IPS-NIHi7 (cell line): ENCODE measurements at regions not wholly inside any gene's neighbourhood (a gene's known extent, or its start where the extent isn't known, plus 50 kb on each side); places are given as distances from the start of the nearest gene placed in this dataset.

Experiments used
- DNase-seq: peaks from one replicate; pipeline ENCODE4 v3.0.0; 2012; ENCODE audit warnings: mixed read lengths; ENCODE audit errors: extremely low spot score

- DNase-seq, result no peak
These were observed 136.8 kb downstream of the FOXD2 start for GRCh38 chr1:47574451-47575165.

- peak; percentile 54 for DNase-seq
These were observed 138.3 kb downstream of the FOXD2 start for GRCh38 chr1:47575855-47576757.

- no peak for DNase-seq
These were observed 138.9 kb downstream of the FOXD2 start for GRCh38 chr1:47576758-47577115.

- DNase-seq, result no peak
These were observed 139.6 kb downstream of the FOXD2 start for GRCh38 chr1:47577303-47578025.

GRCh38 chr1:47578026-47578720, 140.3 kb downstream of the FOXD2 start:
- no peak for DNase-seq

GRCh38 chr1:47578721-47579419, 141.0 kb downstream of the FOXD2 start:
- no peak for DNase-seq

- no peak for DNase-seq
These were observed 142.0 kb downstream of the FOXD2 start for GRCh38 chr1:47579809-47580208.

GRCh38 chr1:47580451-47580995, 142.7 kb downstream of the FOXD2 start:
- DNase-seq, result no peak

- no peak for DNase-seq
These were observed 145.2 kb downstream of the FOXD2 start for GRCh38 chr1:47582891-47583608.

- DNase-seq, result no peak
These were observed 146.4 kb downstream of the FOXD2 start for GRCh38 chr1:47584249-47584648.

- no peak for DNase-seq
These were observed 147.5 kb downstream of the FOXD2 start for GRCh38 chr1:47585141-47585902.

GRCh38 chr1:47587891-47588582, 150.2 kb downstream of the FOXD2 start:
- DNase-seq, result no peak

GRCh38 chr1:47590523-47591225, 152.8 kb downstream of the FOXD2 start:
- DNase-seq, result no peak

- no peak for DNase-seq
These were observed 154.0 kb downstream of the FOXD2 start for GRCh38 chr1:47591801-47592200.

GRCh38 chr1:47592296-47593012, 154.6 kb downstream of the FOXD2 start:
- DNase-seq, result no peak

GRCh38 chr1:47593013-47593568, 155.2 kb downstream of the FOXD2 start:
- DNase-seq, result no peak

GRCh38 chr1:47593598-47594285, 155.9 kb downstream of the FOXD2 start:
- DNase-seq, result no peak
